NCI-H460 (cell line): ENCODE measurements at regions not wholly inside any gene's neighbourhood (a gene's known extent, or its start where the extent isn't known, plus 50 kb on each side); places are given as distances from the start of the nearest gene placed in this dataset.

Experiments
- DNase-seq: peaks from one replicate; pipeline ENCODE4 v3.0.0-alpha.2; 2016; ENCODE audit warnings: low read depth; ENCODE audit errors: extremely low read depth

DNA sequence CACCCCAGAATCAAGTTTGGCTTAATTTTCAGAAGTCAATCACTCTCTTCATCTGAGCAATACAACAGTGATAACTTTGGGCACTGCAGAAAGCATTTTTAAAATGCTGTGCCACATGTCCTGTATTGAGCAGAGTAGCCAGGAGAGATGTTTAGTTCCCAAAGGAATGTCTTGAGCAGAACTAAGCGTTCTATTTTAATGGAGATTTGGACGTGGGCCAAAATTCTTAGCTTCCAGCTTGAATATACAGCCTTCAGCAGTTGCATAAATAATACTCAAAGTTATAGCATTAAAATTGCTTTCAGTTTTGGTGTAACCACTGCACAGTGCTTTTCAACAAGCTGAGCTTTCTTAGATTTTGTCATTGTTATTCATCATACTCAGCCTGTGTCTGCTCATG, 679.2 kb downstream of the NLGN4X start:
- DNase-seq, result no peak

- DNase-seq, result no peak
Measured at GRCh38 chrX:5537098-5537497, 691.6 kb downstream of the NLGN4X start.

GRCh38 chrX:5536261-5536660, 692.4 kb downstream of the NLGN4X start:
- DNase-seq, result no peak

DNA sequence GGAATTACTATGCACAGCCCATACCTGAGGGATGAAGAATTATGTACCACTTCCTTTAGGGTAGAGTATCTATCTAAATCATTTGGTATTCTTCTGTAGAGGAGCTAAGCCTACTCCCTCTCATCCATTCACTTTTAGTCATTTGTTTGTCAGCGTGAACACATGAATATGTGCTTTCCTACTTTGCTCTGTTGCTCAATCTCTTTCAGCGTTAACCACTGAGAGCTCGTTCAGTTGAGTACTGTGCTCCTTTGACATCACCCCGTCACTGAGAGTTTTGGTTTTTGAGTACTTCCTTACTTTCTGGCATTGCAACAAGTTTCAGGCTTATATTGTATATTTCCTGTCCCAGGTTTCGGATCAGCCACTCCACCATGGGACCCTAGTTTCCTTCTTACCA, 700.6 kb downstream of the NLGN4X start:
- no peak for DNase-seq

GRCh38 chrX:5526191-5526590, 702.5 kb downstream of the NLGN4X start:
- DNase-seq, result no peak

GRCh38 chrX:5490786-5491563, 737.7 kb downstream of the NLGN4X start:
- DNase-seq, result no peak

GRCh38 chrX:5474282-5474681, 754.4 kb downstream of the NLGN4X start:
- no peak for DNase-seq

GRCh38 chrX:5458300-5458842, 770.3 kb downstream of the NLGN4X start:
- no peak for DNase-seq

- DNase-seq, result no peak
Measured at GRCh38 chrX:5449323-5449722, 779.3 kb downstream of the NLGN4X start.

GRCh38 chrX:5431823-5432222, 796.8 kb downstream of the NLGN4X start:
- no peak for DNase-seq

GRCh38 chrX:5425119-5425518, 803.5 kb downstream of the NLGN4X start:
- DNase-seq, result no peak

DNA sequence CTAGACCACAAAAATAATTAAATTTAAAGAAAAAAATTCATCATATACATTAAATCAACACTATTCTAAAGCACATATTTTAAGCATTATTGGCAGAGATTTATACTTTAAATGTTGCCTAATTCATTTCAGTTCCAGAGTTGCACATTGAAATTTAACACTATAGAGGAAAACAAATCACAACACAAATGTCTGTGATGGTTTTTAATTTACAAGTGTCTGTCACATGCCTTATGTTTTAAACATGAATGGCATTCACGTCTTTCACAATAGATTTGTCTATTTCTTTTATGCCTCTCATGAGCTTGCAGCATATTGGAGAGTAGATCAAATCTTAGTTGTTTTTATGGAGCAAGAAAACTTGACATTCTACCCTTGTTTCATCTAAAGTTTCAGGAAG, 811.3 kb downstream of the NLGN4X start:
- no peak for DNase-seq

DNA sequence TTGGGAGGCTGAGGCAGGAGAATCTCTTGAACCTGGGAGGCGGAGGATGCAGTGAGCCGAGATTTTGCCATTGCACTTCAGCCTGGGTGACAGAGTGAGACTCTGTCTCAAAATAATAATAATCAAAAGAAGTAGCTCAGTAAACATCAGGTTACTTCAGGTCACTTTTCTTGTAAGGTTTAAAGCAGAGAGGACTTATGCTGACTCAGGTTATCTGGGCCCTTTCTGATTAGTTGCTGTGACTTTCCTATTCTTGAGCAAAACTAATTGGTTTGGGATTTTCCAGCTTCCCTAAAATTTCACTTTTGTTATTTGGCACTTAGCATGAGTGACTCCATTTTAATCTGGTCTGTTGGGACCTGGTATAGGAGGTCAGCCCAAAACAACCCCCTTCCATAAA, 812.9 kb downstream of the NLGN4X start:
- no peak for DNase-seq

GRCh38 chrX:5409106-5409505, 819.6 kb downstream of the NLGN4X start:
- DNase-seq, result no peak

- DNase-seq, result no peak
Measured at GRCh38 chrX:5402461-5402860, 826.2 kb downstream of the NLGN4X start.

DNA sequence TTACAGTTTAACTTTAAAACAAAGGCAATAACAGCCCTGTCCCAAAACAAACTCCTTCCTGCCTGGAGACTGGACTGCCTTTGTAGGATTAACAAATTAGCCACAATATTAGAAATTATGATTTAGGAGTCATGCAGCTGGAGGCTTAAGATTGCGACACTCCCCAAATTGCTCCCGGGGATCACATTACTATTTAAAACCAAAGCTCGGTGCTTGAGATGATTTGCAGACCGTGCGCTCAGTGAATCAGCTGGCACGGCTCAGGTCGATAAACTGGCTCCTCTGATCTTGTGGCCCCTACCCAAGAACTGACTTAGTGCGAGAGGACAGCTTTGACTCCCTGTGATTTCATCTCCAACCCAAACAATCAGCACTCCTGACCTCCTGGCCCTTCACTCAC, 829.3 kb downstream of the NLGN4X start:
- DNase-seq, result no peak

DNA sequence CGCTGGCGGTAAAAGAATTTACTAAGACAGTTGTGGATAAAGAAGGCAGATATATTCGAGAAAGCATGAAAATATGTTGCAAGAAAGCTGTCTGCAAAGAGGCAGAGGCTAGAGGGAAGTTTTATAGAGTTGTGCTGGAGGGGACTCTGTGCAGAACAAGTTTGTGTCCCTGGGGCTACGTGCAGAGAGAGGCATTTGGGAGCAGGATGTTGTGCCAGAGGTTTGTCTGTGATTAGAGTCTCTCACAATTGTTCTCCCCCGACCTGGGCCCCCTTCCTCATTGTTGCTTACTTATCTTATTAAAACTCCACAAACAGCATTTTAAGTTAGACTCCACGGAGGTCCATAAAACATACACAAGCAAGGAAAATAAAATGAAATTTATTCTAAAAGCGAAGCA, 831.3 kb downstream of the NLGN4X start:
- DNase-seq, result no peak

- no peak for DNase-seq
Measured at GRCh38 chrX:5390376-5390775, 838.3 kb downstream of the NLGN4X start.

- no peak for DNase-seq
Measured at GRCh38 chrX:5388087-5388486, 840.6 kb downstream of the NLGN4X start.

GRCh38 chrX:5380426-5380825, 848.2 kb downstream of the NLGN4X start:
- DNase-seq, result no peak

GRCh38 chrX:5341902-5342301, 886.8 kb downstream of the NLGN4X start:
- no peak for DNase-seq

DNA sequence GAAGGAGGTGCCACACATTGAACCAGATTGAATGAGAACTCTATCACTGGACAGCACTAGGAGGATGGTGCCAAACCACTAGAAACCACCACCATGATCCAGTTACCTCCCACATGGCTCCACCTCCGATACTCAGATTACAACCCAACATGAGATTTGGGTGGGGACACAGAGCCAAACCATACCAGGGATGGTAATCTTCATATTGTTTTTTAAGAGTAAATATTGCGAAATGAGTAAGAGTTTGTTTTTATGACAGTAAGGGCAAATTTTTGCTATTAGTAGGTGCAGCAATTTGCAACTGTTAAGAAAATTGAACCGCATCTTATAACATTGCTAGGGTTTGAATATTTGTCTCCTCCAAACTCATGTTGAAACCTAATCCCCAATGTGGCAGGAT, 891.5 kb downstream of the NLGN4X start:
- no peak for DNase-seq

GRCh38 chrX:5324546-5324945, 904.1 kb downstream of the NLGN4X start:
- DNase-seq, result no peak
